CD4-positive, alpha-beta memory T cell (primary cell): ENCODE measurements at regions not wholly inside any gene's neighbourhood (a gene's known extent, or its start where the extent isn't known, plus 50 kb on each side); places are given as distances from the start of the nearest gene placed in this dataset.
"Not testable (repeated sequence)": the region's sequence is repeated elsewhere in the genome, so short reads cannot be mapped to it uniquely, and the experiment has no call there.

Experiments used
- CTCF ChIA-PET: fragments of 350-600 bp; sonication (Branson Sonifier 250); formaldehyde crosslinking; loops from one replicate; lab custom pipeline; 2021; ENCODE audit warnings: inconsistent platforms; ENCODE audit not compliant: partially characterized antibody; lab: Charles Lee
- POLR2A ChIA-PET: fragments of 350-600 bp; sonication (Branson Sonifier 250); formaldehyde crosslinking; loops from one replicate; lab custom pipeline; 2021; ENCODE audit not compliant: partially characterized antibody; lab: Charles Lee
- DNase-seq, 5 donors: peaks; one replicate each; pipeline versions ENCODE4 v3.0.0 to v3.0.0-alpha.2; 2020 to 2022; ENCODE audit warnings: mixed read lengths in 1 of 5
- H3K27ac ChIP-seq: one replicate; pipeline ENCODE4 v1.7.0; 2013; ENCODE audit warnings: low read depth, low read length
- H3K27me3 ChIP-seq: 2 replicates; pipeline ENCODE4 v1.7.0; 2013; ENCODE audit warnings: mild to moderate bottlenecking, low read length, moderate library complexity; ENCODE audit not compliant: insufficient read depth
- H3K36me3 ChIP-seq: 2 replicates; pipeline ENCODE4 v1.7.0; 2013; ENCODE audit warnings: mild to moderate bottlenecking, low read length, moderate library complexity; ENCODE audit not compliant: insufficient read depth
- H3K4me1 ChIP-seq: 2 replicates; pipeline ENCODE4 v1.7.0; 2013; ENCODE audit warnings: mild to moderate bottlenecking, low read length, moderate library complexity; ENCODE audit not compliant: insufficient read depth
- H3K4me3 ChIP-seq, 2 donors: one replicate each; pipeline ENCODE4 v1.7.0; 2013; ENCODE audit warnings: low read length in 2 of 2, mild to moderate bottlenecking in 1 of 2
- H3K9me3 ChIP-seq, 2 donors: one replicate each; pipeline ENCODE4 v1.7.0; 2013; ENCODE audit warnings: low read length in 2 of 2, control low read depth in 1 of 2; ENCODE audit not compliant: control insufficient read depth in 1 of 2
- H3K27ac Mint-ChIP-seq, 7 donors: one replicate each; pipeline ENCODE4 v1.8.0; 2020 to 2021; ENCODE audit warnings: mixed read lengths in 7 of 7, mild to moderate bottlenecking in 6 of 7, inconsistent platforms in 3 of 7, moderate library complexity in 3 of 7
- H3K27me3 Mint-ChIP-seq, 2 donors: one replicate each; pipeline ENCODE4 v1.8.0; 2020 to 2021; ENCODE audit warnings: mixed read lengths in 2 of 2
- H3K36me3 Mint-ChIP-seq, 2 donors: one replicate each; pipeline ENCODE4 v1.8.0; 2020 to 2021; ENCODE audit warnings: mixed read lengths in 2 of 2, inconsistent platforms in 1 of 2, mild to moderate bottlenecking in 1 of 2
- H3K4me1 Mint-ChIP-seq, 4 donors: one replicate each; pipeline ENCODE4 v1.8.0; 2020 to 2021; ENCODE audit warnings: mixed read lengths in 4 of 4, mild to moderate bottlenecking in 1 of 4
- H3K4me3 Mint-ChIP-seq, 8 donors: one replicate each; pipeline ENCODE4 v1.8.0; 2020 to 2021; ENCODE audit warnings: mixed read lengths in 8 of 8, mild to moderate bottlenecking in 7 of 8, moderate library complexity in 6 of 8, inconsistent platforms in 3 of 8
- H3K9me3 Mint-ChIP-seq, 8 donors: one replicate each; pipeline ENCODE4 v1.8.0; 2020 to 2021; ENCODE audit warnings: mixed read lengths in 8 of 8, mild to moderate bottlenecking in 5 of 8, inconsistent platforms in 3 of 8, moderate library complexity in 1 of 8
- intact Hi-C: fragments of 100-400 bp; cut with micrococcal nuclease; formaldehyde crosslinking; loops from one replicate; pipeline ENCODE4 v1.15.1; 2023

GRCh38 chr3:191737742-191738141 lies 276.8 kb downstream of the PYDC2 start:
- CTCF ChIA-PET: no interaction called here
- no peaks in the 10 kb centered on the region for H3K36me3 Mint-ChIP-seq
- no peaks in the 10 kb centered on the region for H3K4me1 Mint-ChIP-seq
- H3K9me3 Mint-ChIP-seq: peaks cover 2 to 27% (median 10%) of the 10 kb centered on the region in 8 donors
- no peaks in the 10 kb centered on the region for H3K27me3 ChIP-seq
- H3K4me3 Mint-ChIP-seq: no peak overlapping the region
- H3K36me3 ChIP-seq: no peaks in the 10 kb centered on the region
- no peaks in the 10 kb centered on the region for H3K9me3 ChIP-seq
- POLR2A ChIA-PET: no interaction called here
- H3K4me1 ChIP-seq: no peaks in the 10 kb centered on the region
- no peak overlapping the region for H3K27ac Mint-ChIP-seq
- no peaks in the 10 kb centered on the region for H3K27me3 Mint-ChIP-seq
- no peak overlapping the region for H3K27ac ChIP-seq
- intact Hi-C loops: no loop called here
- DNase-seq: no peak
- no peak overlapping the region for H3K4me3 ChIP-seq

DNA sequence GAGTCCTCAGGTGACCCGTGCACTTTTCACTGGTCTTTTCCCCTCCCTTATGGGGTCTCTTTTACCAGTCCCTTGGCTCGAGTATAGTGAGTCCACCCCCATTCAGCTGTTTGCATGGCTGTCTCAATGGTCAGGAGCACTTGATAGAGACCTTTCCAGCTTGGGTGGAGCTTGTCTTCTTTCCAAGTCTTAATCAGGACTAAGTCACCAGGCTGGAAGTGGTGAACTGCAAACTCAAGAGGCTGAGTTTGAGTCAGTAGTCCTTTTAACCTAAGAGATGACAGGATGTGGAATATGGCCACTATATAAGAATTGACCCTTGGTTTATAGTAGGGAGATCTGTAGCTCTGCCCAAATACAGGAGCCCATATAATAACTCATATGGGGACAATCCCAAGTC lies 279.7 kb downstream of the PYDC2 start:
- no peak for DNase-seq
- Mint-ChIP-seq H3K9me3 (peaks cover 1 to 24% (median 10%) of the 10 kb centered on the region in 8 donors), H3K36me3 (no peaks in the 10 kb centered on the region), H3K4me3 (no peak overlapping the region), H3K4me1 (no peaks in the 10 kb centered on the region), H3K27ac (no peak overlapping the region), H3K27me3 (no peaks in the 10 kb centered on the region)
- H3K4me3 ChIP-seq: no peak overlapping the region
- intact Hi-C loops: no loop called here
- no peak overlapping the region for H3K27ac ChIP-seq
- no peaks in the 10 kb centered on the region for H3K27me3 ChIP-seq
- H3K36me3 ChIP-seq: no peaks in the 10 kb centered on the region
- H3K9me3 ChIP-seq: no peaks in the 10 kb centered on the region
- H3K4me1 ChIP-seq: no peaks in the 10 kb centered on the region
- CTCF ChIA-PET: no interaction called here
- POLR2A ChIA-PET: no interaction called here

- H3K4me3 Mint-ChIP-seq, H3K27me3 ChIP-seq, H3K36me3 Mint-ChIP-seq, H3K27ac ChIP-seq, CTCF ChIA-PET, H3K4me1 Mint-ChIP-seq, H3K4me1 ChIP-seq, POLR2A ChIA-PET, H3K9me3 ChIP-seq, H3K27ac Mint-ChIP-seq, H3K27me3 Mint-ChIP-seq, intact Hi-C loops, H3K36me3 ChIP-seq, DNase-seq, H3K4me3 ChIP-seq: not testable (repeated sequence)
- H3K9me3 Mint-ChIP-seq: peaks cover 0 to 19% (median 4%) of the 10 kb centered on the region in 8 donors
Observed at GRCh38 chr3:191741847-191742350, 280.9 kb downstream of the PYDC2 start.

- Histone ChIP-seq H3K4me1 (no peaks in the 10 kb centered on the region), H3K4me3 (no peak overlapping the region), H3K27me3 (no peaks in the 10 kb centered on the region), H3K36me3 (no peaks in the 10 kb centered on the region), H3K9me3 (no peaks in the 10 kb centered on the region), H3K27ac (no peak overlapping the region)
- no peaks in the 10 kb centered on the region for H3K27me3 Mint-ChIP-seq
- CTCF ChIA-PET: no interaction called here
- H3K4me3 Mint-ChIP-seq: no peak overlapping the region
- H3K27ac Mint-ChIP-seq: no peak overlapping the region
- no peaks in the 10 kb centered on the region for H3K4me1 Mint-ChIP-seq
- POLR2A ChIA-PET: no interaction called here
- no peaks in the 10 kb centered on the region for H3K36me3 Mint-ChIP-seq
- intact Hi-C loops: no loop called here
- DNase-seq: no peak
- H3K9me3 Mint-ChIP-seq: peaks cover 0 to 16% (median 4%) of the 10 kb centered on the region in 8 donors
Observed at GRCh38 chr3:191743283-191743682, 282.3 kb downstream of the PYDC2 start.

DNA sequence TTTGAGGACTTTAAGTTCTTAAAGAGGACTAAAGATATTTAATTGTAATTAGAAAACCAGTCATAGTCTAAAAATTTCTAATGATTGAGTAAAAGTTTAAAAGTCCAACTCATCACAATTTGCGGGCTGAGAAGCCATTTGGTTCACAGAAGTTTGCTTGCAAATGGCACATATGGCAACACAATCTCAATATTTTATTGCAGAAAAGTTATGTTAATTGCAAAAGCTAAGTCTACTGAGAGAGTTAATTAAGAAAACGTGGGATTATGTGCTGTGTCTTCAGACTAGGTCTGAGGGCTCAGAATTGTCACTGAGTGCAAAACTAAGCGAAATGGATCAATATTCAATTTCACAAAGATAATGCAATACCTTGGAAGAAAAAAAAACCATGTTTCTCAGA lies 289.7 kb downstream of the PYDC2 start:
- intact Hi-C loops: no loop called here
- H3K4me1 Mint-ChIP-seq: no peaks in the 10 kb centered on the region

GRCh38 chr3:191753196-191753595 lies 292.2 kb downstream of the PYDC2 start:
- H3K36me3 Mint-ChIP-seq: no peaks in the 10 kb centered on the region
- intact Hi-C loops: no loop called here
- H3K27me3 Mint-ChIP-seq: no peaks in the 10 kb centered on the region
- Histone ChIP-seq H3K9me3 (no peaks in the 10 kb centered on the region), H3K27me3 (no peaks in the 10 kb centered on the region), H3K4me1 (no peaks in the 10 kb centered on the region), H3K4me3 (no peak overlapping the region), H3K27ac (no peak overlapping the region), H3K36me3 (no peaks in the 10 kb centered on the region)
- H3K27ac Mint-ChIP-seq: no peak overlapping the region
- CTCF ChIA-PET: no interaction called here
- peaks cover 0 to 3% (median 0%) of the 10 kb centered on the region in 8 donors for H3K9me3 Mint-ChIP-seq
- H3K4me3 Mint-ChIP-seq: no peak overlapping the region
- DNase-seq: no peak
- POLR2A ChIA-PET: no interaction called here
- no peaks in the 10 kb centered on the region for H3K4me1 Mint-ChIP-seq

More for the DNA sequence above, 289.7 kb downstream of the PYDC2 start:
- no peaks in the 10 kb centered on the region for H3K27me3 Mint-ChIP-seq
- no peak overlapping the region for H3K4me3 Mint-ChIP-seq
- Histone ChIP-seq H3K36me3 (no peaks in the 10 kb centered on the region), H3K9me3 (no peaks in the 10 kb centered on the region), H3K27me3 (no peaks in the 10 kb centered on the region), H3K4me3 (no peak overlapping the region), H3K4me1 (no peaks in the 10 kb centered on the region), H3K27ac (no peak overlapping the region)
- no peak overlapping the region for H3K27ac Mint-ChIP-seq
- ChIA-PET POLR2A (no interaction called here), CTCF (no interaction called here)
- H3K36me3 Mint-ChIP-seq: no peaks in the 10 kb centered on the region
- H3K9me3 Mint-ChIP-seq: peaks cover 0 to 6% (median 0%) of the 10 kb centered on the region in 8 donors
- DNase-seq: no peak

- H3K9me3 ChIP-seq: no peaks in the 10 kb centered on the region
- H3K36me3 ChIP-seq: no peaks in the 10 kb centered on the region
- no peaks in the 10 kb centered on the region for H3K36me3 Mint-ChIP-seq
- ChIA-PET POLR2A (no interaction called here), CTCF (no interaction called here)
- no peak overlapping the region for H3K27ac ChIP-seq
- H3K27me3 Mint-ChIP-seq: no peaks in the 10 kb centered on the region
- DNase-seq: no peak
- H3K4me1 ChIP-seq: no peaks in the 10 kb centered on the region
- H3K4me1 Mint-ChIP-seq: no peaks in the 10 kb centered on the region
- H3K27me3 ChIP-seq: no peaks in the 10 kb centered on the region
- H3K27ac Mint-ChIP-seq: no peak overlapping the region
- no peak overlapping the region for H3K4me3 Mint-ChIP-seq
- no peak overlapping the region for H3K4me3 ChIP-seq
- intact Hi-C loops: no loop called here
- H3K9me3 Mint-ChIP-seq: peaks cover 0 to 2% (median 0%) of the 10 kb centered on the region in 8 donors
Observed at GRCh38 chr3:191761906-191762305, 300.9 kb downstream of the PYDC2 start.
